Inferior parietal cortex (tissue), 1 donor: ENCODE measurements at regions not wholly inside any gene's neighbourhood (a gene's known extent, or its start where the extent isn't known, plus 50 kb on each side); places are given as distances from the start of the nearest gene placed in this dataset.
A peak's percentile ranks its signal among the peaks of the same experiment; 100 is the strongest.
"Not testable (repeated sequence)": the region's sequence is repeated elsewhere in the genome, so short reads cannot be mapped to it uniquely, and the experiment has no call there.

ENCODE experiments used
- DNase-seq: peaks from one replicate; pipeline ENCODE4 v3.0.0-alpha.2; 2016; ENCODE audit errors: extremely low spot score

- DNase-seq = no peak
Measured at GRCh38 chr12:80045594-80045993, 53.7 kb upstream of the OTOGL start.

GRCh38 chr12:80044694-80045046 is 54.7 kb upstream of the OTOGL start:
- no peak for DNase-seq

GRCh38 chr12:80041692-80042091 is 57.6 kb upstream of the OTOGL start:
- no peak for DNase-seq

GRCh38 chr12:80041071-80041470 is 58.3 kb upstream of the OTOGL start:
- no peak for DNase-seq

GRCh38 chr12:80040075-80040738 is 59.1 kb upstream of the OTOGL start:
- no peak for DNase-seq

- DNase-seq = no peak
Measured at GRCh38 chr12:80038062-80038560, 61.2 kb upstream of the OTOGL start.

GRCh38 chr12:80033448-80033847 is 65.9 kb upstream of the OTOGL start:
- peak; percentile 28 for DNase-seq

- DNase-seq = no peak
Measured at GRCh38 chr12:80032946-80033345, 66.4 kb upstream of the OTOGL start.

- no peak for DNase-seq
Measured at GRCh38 chr12:80031229-80031628, 68.1 kb upstream of the OTOGL start.

- DNase-seq = no peak
Measured at GRCh38 chr12:80025638-80026037, 73.7 kb upstream of the OTOGL start.

- DNase-seq = no peak
Measured at GRCh38 chr12:80019691-80020090, 79.6 kb upstream of the OTOGL start.

GRCh38 chr12:80018119-80018518 is 81.2 kb upstream of the OTOGL start:
- no peak for DNase-seq

- DNase-seq = no peak
Measured at GRCh38 chr12:80017261-80017870, 82.0 kb upstream of the OTOGL start.

GRCh38 chr12:80016684-80017083 is 81.8 kb upstream of the PPP1R12A start:
- DNase-seq = no peak

- DNase-seq = no peak
Measured at GRCh38 chr12:80015660-80016059, 80.8 kb upstream of the PPP1R12A start.

- not testable (repeated sequence) for DNase-seq
Measured at GRCh38 chr12:80003744-80004143, 68.8 kb upstream of the PPP1R12A start.

GRCh38 chr12:80001562-80001961 is 66.7 kb upstream of the PPP1R12A start:
- no peak for DNase-seq

GRCh38 chr12:80000831-80001230 is 65.9 kb upstream of the PPP1R12A start:
- DNase-seq = no peak

- no peak for DNase-seq
Measured at GRCh38 chr12:79998554-79998953, 63.7 kb upstream of the PPP1R12A start.

- DNase-seq = no peak
Measured at GRCh38 chr12:79997096-79997791, 62.3 kb upstream of the PPP1R12A start.

- DNase-seq = not testable (repeated sequence)
Measured at GRCh38 chr12:79995385-79996084, 60.6 kb upstream of the PPP1R12A start.

GRCh38 chr12:79993106-79993862 is 58.4 kb upstream of the PPP1R12A start:
- no peak for DNase-seq
